WTC11 (cell line): ENCODE measurements at regions not wholly inside any gene's neighbourhood (a gene's known extent, or its start where the extent isn't known, plus 50 kb on each side); places are given as distances from the start of the nearest gene placed in this dataset.

Source experiments
- ATAC-seq: fragments of 200-7000 bp; cut with Tn5 transposase; 2 replicates; pipeline ENCODE4 v1.10.0; 2021; ENCODE audit warnings: mild to moderate bottlenecking, moderate library complexity
- CTCF ChIA-PET: fragments of 300-600 bp; sonication (Branson Sonifier 250); formaldehyde crosslinking; loops from one replicate; lab custom pipeline; 2021; ENCODE audit warnings: antibody characterized with exemption; lab: Charles Lee
- POLR2A ChIA-PET: fragments of 350-600 bp; sonication (Branson Sonifier 250); formaldehyde crosslinking; loops from one replicate; lab custom pipeline; 2021; ENCODE audit warnings: antibody characterized with exemption; lab: Charles Lee
- DNase-seq: peaks from one replicate; pipeline ENCODE4 v3.0.0; 2021; ENCODE audit warnings: low spot score
- H3K27ac Mint-ChIP-seq: 2 replicates; pipeline ENCODE4 v1.8.0; 2021; ENCODE audit warnings: mixed read lengths
- H3K27me3 Mint-ChIP-seq: 2 replicates; pipeline ENCODE4 v1.8.0; 2021; ENCODE audit warnings: low read depth, mild to moderate bottlenecking, moderate library complexity, mixed read lengths
- H3K36me3 Mint-ChIP-seq: 2 replicates; pipeline ENCODE4 v1.8.0; 2021; ENCODE audit warnings: mixed read lengths
- H3K4me1 Mint-ChIP-seq: 2 replicates; pipeline ENCODE4 v1.8.0; 2022; ENCODE audit warnings: mixed read lengths
- H3K4me3 Mint-ChIP-seq: 2 replicates; pipeline ENCODE4 v1.8.0; 2021; ENCODE audit warnings: mild to moderate bottlenecking, moderate library complexity, mixed read lengths
- H3K9me3 Mint-ChIP-seq: 2 replicates; pipeline ENCODE4 v1.8.0; 2021; ENCODE audit warnings: mixed read lengths
- CREM ChIP-seq: sonication (generic); formaldehyde crosslinking; IDR thresholded peaks from 2 replicates; pipeline ENCODE4 v1.8.1; 2022; ENCODE audit warnings: mild to moderate bottlenecking, missing genetic modification reagents, moderate library complexity
- ERG ChIP-seq: fragments of 250-450 bp; sonication (Bioruptor Pico); IDR thresholded peaks from 2 replicates; pipeline ENCODE4 v1.8.0; 2021; ENCODE audit warnings: mild to moderate bottlenecking
- FOXP4 ChIP-seq: sonication (generic); formaldehyde crosslinking; IDR thresholded peaks from 2 replicates; pipeline ENCODE4 v1.8.0; 2022; ENCODE audit warnings: mild to moderate bottlenecking, missing genetic modification reagents
- GRHL2 ChIP-seq: fragments of 250-450 bp; sonication (Bioruptor Pico); IDR thresholded peaks from 2 replicates; pipeline ENCODE4 v1.8.0; 2022; ENCODE audit warnings: mild to moderate bottlenecking, moderate library complexity; ENCODE audit not compliant: insufficient replicate concordance, severe bottlenecking
- HMGXB4 ChIP-seq: sonication (generic); formaldehyde crosslinking; IDR thresholded peaks from 2 replicates; pipeline ENCODE4 v1.8.1; 2023; ENCODE audit warnings: mild to moderate bottlenecking, moderate library complexity, missing genetic modification reagents
- RORB ChIP-seq: fragments of 250-450 bp; sonication (Bioruptor Pico); IDR thresholded peaks from 2 replicates; pipeline ENCODE4 v1.9.0; 2021; ENCODE audit warnings: mild to moderate bottlenecking
- ZNF219 ChIP-seq: sonication (generic); formaldehyde crosslinking; IDR thresholded peaks from 2 replicates; pipeline ENCODE4 v1.8.0; 2023; ENCODE audit warnings: missing genetic modification reagents, mild to moderate bottlenecking, borderline replicate concordance
- ZNF281 ChIP-seq: sonication (generic); formaldehyde crosslinking; IDR thresholded peaks from 2 replicates; pipeline ENCODE4 v1.8.0; 2023; ENCODE audit warnings: mild to moderate bottlenecking, missing genetic modification reagents
- ZNF425 ChIP-seq: fragments of 250-450 bp; sonication (Bioruptor Pico); conservative IDR thresholded peaks from 2 replicates; pipeline ENCODE4 v1.9.0; 2021; ENCODE audit warnings: mild to moderate bottlenecking

- CTCF ChIA-PET: no interaction called here
- H3K4me1 Mint-ChIP-seq: peaks cover 41% of the 10 kb centered on the region
- DNase-seq: no peak
- POLR2A ChIA-PET: no interaction called here
- no peak for ATAC-seq
- TF ChIP-seq ZNF281 (CRISPR knock-in tag) (no peak), HMGXB4 (no peak)
- TF ChIP-seq, all 79 proteins: peak for 0
- Mint-ChIP-seq H3K27ac (no peak overlapping the region), H3K36me3 (no peaks in the 10 kb centered on the region), H3K9me3 (peaks cover 8% of the 10 kb centered on the region), H3K4me3 (no peak overlapping the region), H3K27me3 (no peaks in the 10 kb centered on the region)
Observed at GRCh38 chr6:112745765-112746164, 398.6 kb downstream of the RFPL4B start.

- DNase-seq (no peak), ATAC-seq (no peak)
- Mint-ChIP-seq H3K27ac (no peak overlapping the region), H3K9me3 (no peaks in the 10 kb centered on the region; the same call in 1 of the 2 replicates), H3K4me1 (peaks cover 12% of the 10 kb centered on the region), H3K4me3 (no peak overlapping the region), H3K36me3 (no peaks in the 10 kb centered on the region), H3K27me3 (no peaks in the 10 kb centered on the region)
- ChIA-PET POLR2A (no interaction called here), CTCF (no interaction called here)
- TF ChIP-seq RORB (no peak), ERG (CRISPR knock-in tag) (no peak), GRHL2 (CRISPR knock-in tag) (no peak), CREM (CRISPR knock-in tag) (no peak)
Observed at GRCh38 chr6:112749673-112750072, 402.5 kb downstream of the RFPL4B start.

- TF ChIP-seq ZNF425 (CRISPR knock-in tag): no peak
- no peak for TF ChIP-seq FOXP4
- no peak for TF ChIP-seq ZNF219 (CRISPR knock-in tag)
- DNase-seq (no peak), ATAC-seq (no peak)
- Mint-ChIP-seq H3K9me3 (peaks cover 9% of the 10 kb centered on the region), H3K36me3 (peaks cover 4% of the 10 kb centered on the region; the same call in 1 of the 2 replicates), H3K27ac (no peak overlapping the region), H3K4me1 (no peaks in the 10 kb centered on the region), H3K4me3 (no peak overlapping the region), H3K27me3 (no peaks in the 10 kb centered on the region)
- ChIA-PET CTCF (no interaction called here), POLR2A (no interaction called here)
Observed at GRCh38 chr6:112752305-112752704, 405.2 kb downstream of the RFPL4B start.
